DMS79 (cell line): ENCODE measurements at regions not wholly inside any gene's neighbourhood (a gene's known extent, or its start where the extent isn't known, plus 50 kb on each side); places are given as distances from the start of the nearest gene placed in this dataset.
"Not testable (repeated sequence)": the region's sequence is repeated elsewhere in the genome, so short reads cannot be mapped to it uniquely, and the experiment has no call there.

Source experiments
- DNase-seq: peaks from one replicate; lab custom pipeline; 2025; lab: John Stamatoyannopoulos, UW

- DNase-seq = no peak
These were observed 1934.9 kb downstream of the ARAP2 start for GRCh38 chr4:34309383-34309906.

GRCh38 chr4:34318773-34319172 lies 1925.5 kb downstream of the ARAP2 start:
- no peak for DNase-seq

GRCh38 chr4:34323549-34324320 lies 1920.6 kb downstream of the ARAP2 start:
- no peak for DNase-seq

- DNase-seq = no peak
These were observed 1915.4 kb downstream of the ARAP2 start for GRCh38 chr4:34328939-34329338.

- DNase-seq = not testable (repeated sequence)
These were observed 1909.2 kb downstream of the ARAP2 start for GRCh38 chr4:34335156-34335555.

GRCh38 chr4:34335556-34335955 lies 1908.8 kb downstream of the ARAP2 start:
- DNase-seq = not testable (repeated sequence)

GRCh38 chr4:34362654-34363053 lies 1881.7 kb downstream of the ARAP2 start:
- no peak for DNase-seq

- DNase-seq = no peak
These were observed 1880.5 kb downstream of the ARAP2 start for GRCh38 chr4:34363842-34364241.

GRCh38 chr4:34365946-34366345 lies 1878.4 kb downstream of the ARAP2 start:
- DNase-seq = no peak

- no peak for DNase-seq
These were observed 1872.6 kb downstream of the ARAP2 start for GRCh38 chr4:34371676-34372075.

GRCh38 chr4:34372815-34373214 lies 1871.5 kb downstream of the ARAP2 start:
- DNase-seq = no peak

- DNase-seq = no peak
These were observed 1870.9 kb downstream of the ARAP2 start for GRCh38 chr4:34373456-34373855.

GRCh38 chr4:34412233-34412632 lies 1832.1 kb downstream of the ARAP2 start:
- DNase-seq = no peak

- DNase-seq = no peak
These were observed 1831.4 kb downstream of the ARAP2 start for GRCh38 chr4:34412911-34413310.

- DNase-seq = no peak
These were observed 1827.2 kb downstream of the ARAP2 start for GRCh38 chr4:34417160-34417559.

- no peak for DNase-seq
These were observed 1824.4 kb downstream of the ARAP2 start for GRCh38 chr4:34419871-34420270.

GRCh38 chr4:34422472-34423175 lies 1821.7 kb downstream of the ARAP2 start:
- DNase-seq = no peak

- no peak for DNase-seq
These were observed 1811.6 kb downstream of the ARAP2 start for GRCh38 chr4:34432706-34433105.

- DNase-seq = not testable (repeated sequence)
These were observed 1809.9 kb downstream of the ARAP2 start for GRCh38 chr4:34434377-34434776.

- no peak for DNase-seq
These were observed 1780.1 kb downstream of the ARAP2 start for GRCh38 chr4:34464196-34464595.

GRCh38 chr4:34466411-34466810 lies 1777.9 kb downstream of the ARAP2 start:
- DNase-seq = no peak

- no peak for DNase-seq
These were observed 1774.8 kb downstream of the ARAP2 start for GRCh38 chr4:34469516-34469915.

GRCh38 chr4:34485252-34485651 lies 1759.1 kb downstream of the ARAP2 start:
- no peak for DNase-seq
